Prostate gland (tissue), 2 donors: ENCODE measurements at regions not wholly inside any gene's neighbourhood (a gene's known extent, or its start where the extent isn't known, plus 50 kb on each side); places are given as distances from the start of the nearest gene placed in this dataset.

Experiments
- DNase-seq: peaks from one replicate; pipeline ENCODE4 v3.0.0-alpha.2; 2019; ENCODE audit warnings: low spot score
- H3K27ac ChIP-seq, 2 donors: fragments of 200-600 bp; sonication (generic); 2 replicates each; pipeline ENCODE4 v1.5.1; 2017 to 2019
- H3K27me3 ChIP-seq: fragments of 200-600 bp; sonication (generic); replicated peaks from 2 replicates; pipeline ENCODE4 v1.5.1; 2019; ENCODE audit not compliant: insufficient read depth
- H3K36me3 ChIP-seq, 2 donors: fragments of 200-600 bp; sonication (generic); 1 replicate in 1 of 2; 2 replicates in 1 of 2; pipeline versions ENCODE4 v1.5.1 to v1.8.1; 2017 to 2019
- H3K4me1 ChIP-seq: fragments of 200-600 bp; sonication (generic); replicated peaks from 2 replicates; pipeline ENCODE4 v1.5.1; 2019
- H3K4me3 ChIP-seq, 2 donors: fragments of 200-600 bp; sonication (generic); 2 replicates each; pipeline ENCODE4 v1.5.1; 2017 to 2019
- H3K9me3 ChIP-seq: fragments of 200-600 bp; sonication (generic); 2 replicates; pipeline ENCODE4 v1.5.1; 2017
- POLR2A ChIP-seq: fragments of 450-650 bp; IDR thresholded peaks from one replicate; pipeline ENCODE4 v1.6.1; 2016; ENCODE audit warnings: antibody characterized with exemption, mild to moderate bottlenecking
- POLR2AphosphoS5 ChIP-seq: sonication (generic); formaldehyde crosslinking; IDR thresholded peaks from one replicate; pipeline ENCODE4 v1.6.1; 2017; ENCODE audit warnings: antibody characterized with exemption
- WGBS: methylation state at CpG from one replicate; pipeline ENCODE4 v1.1.5; 2018; 5-methylcytosine and 5-hydroxymethylcytosine counted together
- intact Hi-C: fragments of 100-400 bp; cut with DNase I; formaldehyde crosslinking; loops from one replicate; pipeline ENCODE4 v1.14.2; 2022
- TF ChIP-seq, protein P1 (sequence below), 4 experiments: fragments of 200-600 bp in 2 of 4; fragments of 450-650 bp in 2 of 4; sonication (generic) in 2 of 4; IDR thresholded peaks; 1 replicate in 3 of 4; 2 replicates in 1 of 4; pipeline ENCODE4 v1.5.1; 2016 to 2019; ENCODE audit warnings: antibody characterized with exemption in 4 of 4, mild to moderate bottlenecking in 2 of 4, moderate library complexity in 2 of 4

DNA sequence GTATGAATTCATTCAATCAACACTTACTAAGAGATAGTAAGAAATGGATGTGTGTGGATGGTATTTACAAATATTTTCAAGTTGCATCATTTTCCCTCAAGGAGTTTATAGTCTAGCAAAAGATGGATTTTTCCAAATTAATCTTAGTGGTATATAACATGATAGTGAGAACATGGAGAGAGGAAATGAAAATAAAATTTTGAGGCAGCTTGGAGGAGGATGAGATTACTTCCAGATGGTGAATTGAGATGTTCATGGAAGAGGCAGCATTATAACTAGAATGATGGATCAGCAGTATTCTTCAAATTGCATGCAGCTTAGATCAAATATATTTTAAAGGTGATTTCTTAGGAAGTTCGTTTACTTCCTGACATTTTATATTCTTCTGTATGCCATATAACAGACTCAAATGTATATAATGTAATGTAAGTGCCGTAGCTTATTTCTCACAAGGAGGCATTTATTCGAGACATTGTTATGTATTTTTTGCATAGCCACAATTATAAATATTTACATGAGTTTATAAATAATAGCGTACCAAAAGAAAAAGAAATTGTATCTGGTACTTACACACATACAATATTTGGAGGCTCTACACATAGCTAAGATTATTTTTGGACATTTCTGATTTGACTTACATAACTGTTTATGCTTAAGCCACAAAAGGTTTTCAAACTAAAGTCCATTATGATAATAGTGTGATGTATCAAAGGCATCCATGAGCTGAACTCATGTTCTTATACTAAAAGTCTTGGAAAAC is 439.4 kb downstream of the SPRY1 start:
- 78% methylated on average over 4 of the region's 4 CpGs for WGBS
- TF ChIP-seq POLR2A: no peak
- no peak for TF ChIP-seq POLR2AphosphoS5
- TF ChIP-seq, protein P1, sequence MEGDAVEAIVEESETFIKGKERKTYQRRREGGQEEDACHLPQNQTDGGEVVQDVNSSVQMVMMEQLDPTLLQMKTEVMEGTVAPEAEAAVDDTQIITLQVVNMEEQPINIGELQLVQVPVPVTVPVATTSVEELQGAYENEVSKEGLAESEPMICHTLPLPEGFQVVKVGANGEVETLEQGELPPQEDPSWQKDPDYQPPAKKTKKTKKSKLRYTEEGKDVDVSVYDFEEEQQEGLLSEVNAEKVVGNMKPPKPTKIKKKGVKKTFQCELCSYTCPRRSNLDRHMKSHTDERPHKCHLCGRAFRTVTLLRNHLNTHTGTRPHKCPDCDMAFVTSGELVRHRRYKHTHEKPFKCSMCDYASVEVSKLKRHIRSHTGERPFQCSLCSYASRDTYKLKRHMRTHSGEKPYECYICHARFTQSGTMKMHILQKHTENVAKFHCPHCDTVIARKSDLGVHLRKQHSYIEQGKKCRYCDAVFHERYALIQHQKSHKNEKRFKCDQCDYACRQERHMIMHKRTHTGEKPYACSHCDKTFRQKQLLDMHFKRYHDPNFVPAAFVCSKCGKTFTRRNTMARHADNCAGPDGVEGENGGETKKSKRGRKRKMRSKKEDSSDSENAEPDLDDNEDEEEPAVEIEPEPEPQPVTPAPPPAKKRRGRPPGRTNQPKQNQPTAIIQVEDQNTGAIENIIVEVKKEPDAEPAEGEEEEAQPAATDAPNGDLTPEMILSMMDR (IDR thresholded peaks at IDR 0.05): no peak
- intact Hi-C loops: no loop called here
- no peaks in the 10 kb centered on the region for H3K4me1 ChIP-seq
- no peaks in the 10 kb centered on the region for H3K36me3 ChIP-seq
- H3K4me3 ChIP-seq: no peak overlapping the region
- no peaks in the 10 kb centered on the region for H3K9me3 ChIP-seq
- H3K27ac ChIP-seq: no peak overlapping the region
- no peak for DNase-seq
- no peaks in the 10 kb centered on the region for H3K27me3 ChIP-seq

DNA sequence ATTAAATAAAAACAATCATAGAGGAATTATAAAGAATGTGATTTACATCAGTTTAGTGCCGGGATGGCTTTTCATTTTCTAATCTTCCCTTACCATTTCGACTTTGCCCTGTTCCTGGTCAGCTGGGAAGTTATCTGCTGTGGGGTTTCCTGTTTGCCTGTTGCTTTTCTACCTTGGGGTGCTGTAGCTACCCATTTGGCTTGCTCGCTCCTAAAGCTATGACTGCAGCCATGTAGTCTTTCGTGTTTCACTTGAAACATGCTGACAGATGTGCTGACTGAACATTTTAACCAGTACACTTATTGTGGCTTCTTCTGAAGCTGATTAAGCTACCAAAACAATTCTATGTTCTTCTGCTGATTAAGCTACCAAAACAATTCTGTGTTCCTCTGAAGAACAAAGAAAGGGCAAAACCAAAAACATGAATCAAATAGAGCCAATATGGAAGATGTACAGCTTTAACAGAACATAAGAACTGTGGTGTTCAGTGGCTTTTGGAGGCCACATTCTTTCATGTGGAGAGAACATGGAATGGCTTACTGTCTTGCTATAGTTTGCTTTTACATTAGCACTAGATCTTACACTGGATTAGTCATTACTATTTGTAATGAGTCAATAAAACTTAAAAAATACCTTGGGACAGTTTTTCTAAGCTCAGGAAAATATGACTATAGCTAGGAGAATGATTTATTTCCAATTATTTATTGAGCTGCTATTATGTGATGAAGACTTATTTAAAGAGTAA is 440.4 kb downstream of the SPRY1 start:
- 85% methylated on average over 4 of the region's 4 CpGs for WGBS
- Histone ChIP-seq H3K4me3 (no peak overlapping the region), H3K4me1 (no peaks in the 10 kb centered on the region), H3K36me3 (no peaks in the 10 kb centered on the region), H3K27ac (no peak overlapping the region), H3K27me3 (no peaks in the 10 kb centered on the region), H3K9me3 (no peaks in the 10 kb centered on the region)
- no peak for TF ChIP-seq POLR2A
- TF ChIP-seq, protein P1 (IDR thresholded peaks at IDR 0.05): no peak
- TF ChIP-seq POLR2AphosphoS5: no peak
- intact Hi-C loops: no loop called here
- DNase-seq: no peak

DNA sequence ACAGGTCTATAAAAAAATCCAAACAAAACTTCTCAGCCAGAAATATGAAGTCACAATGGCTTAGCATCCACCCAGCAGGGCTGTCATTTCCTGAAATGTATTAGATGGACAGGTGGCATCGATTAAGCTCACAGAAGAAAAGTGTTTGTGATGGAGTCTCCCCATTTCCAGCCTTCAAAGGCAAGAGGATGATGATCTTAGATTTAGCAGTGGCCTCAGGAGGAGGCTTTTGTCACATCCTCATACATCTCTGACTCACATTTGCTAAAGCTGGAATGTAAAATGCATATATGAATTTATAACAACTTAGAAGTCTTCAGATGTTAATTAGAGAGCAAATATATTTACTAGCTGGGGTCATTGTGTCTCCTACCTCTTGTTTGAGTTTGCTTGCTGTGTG is 441.9 kb downstream of the SPRY1 start:
- no peak overlapping the region for H3K27ac ChIP-seq
- intact Hi-C loops: no loop called here
- no peaks in the 10 kb centered on the region for H3K27me3 ChIP-seq
- no peaks in the 10 kb centered on the region for H3K9me3 ChIP-seq
- no peak for DNase-seq
- no peaks in the 10 kb centered on the region for H3K4me1 ChIP-seq
- 22% methylated on average over 1 of the region's 1 CpG for WGBS
- TF ChIP-seq POLR2AphosphoS5 (no peak), POLR2A (no peak)
- TF ChIP-seq, protein P1 (IDR thresholded peaks at IDR 0.05): no peak
- H3K4me3 ChIP-seq: no peak overlapping the region
- H3K36me3 ChIP-seq: no peaks in the 10 kb centered on the region

- TF ChIP-seq, protein P1 (IDR thresholded peaks at IDR 0.05): no peak
- TF ChIP-seq POLR2A: no peak
- no peak for TF ChIP-seq POLR2AphosphoS5
- DNase-seq: no peak
- intact Hi-C loops: no loop called here
- Histone ChIP-seq H3K27ac (no peak overlapping the region), H3K4me3 (no peak overlapping the region), H3K9me3 (no peaks in the 10 kb centered on the region), H3K27me3 (no peaks in the 10 kb centered on the region), H3K4me1 (no peaks in the 10 kb centered on the region), H3K36me3 (no peaks in the 10 kb centered on the region)
Observed at GRCh38 chr4:123840197-123840596, 443.6 kb downstream of the SPRY1 start.
